ENCODE measurements at regions not wholly inside any gene's neighbourhood (a gene's known extent, or its start where the extent isn't known, plus 50 kb on each side); places are given as distances from the start of the nearest gene placed in this dataset.
"Not testable (repeated sequence)": the region's sequence is repeated elsewhere in the genome, so short reads cannot be mapped to it uniquely, and the experiment has no call there.

DNA sequence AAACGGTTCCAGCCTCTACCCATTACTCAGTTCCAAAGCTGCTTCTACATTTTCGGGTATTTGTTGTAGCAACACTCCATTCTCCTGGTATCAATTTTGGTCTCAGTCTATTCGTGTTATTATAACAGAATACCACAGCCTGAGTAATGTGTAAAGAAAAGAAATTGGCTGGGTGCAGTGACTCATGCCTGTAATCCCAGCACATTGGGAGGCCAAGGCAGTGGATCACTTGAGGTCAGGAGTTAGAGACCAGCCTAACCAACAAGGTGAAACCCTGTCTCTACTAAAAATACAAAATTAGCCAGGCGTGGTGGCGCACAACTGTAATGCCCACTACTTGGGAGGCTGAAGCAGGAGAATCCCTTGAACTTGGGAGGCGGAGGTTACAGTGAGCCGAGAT is 213.9 kb downstream of the SPATA31A6 start:
- H3K36me3 Mint-ChIP-seq, ATAC-seq, POLR2A ChIA-PET, H3K27me3 Mint-ChIP-seq, H3K4me1 Mint-ChIP-seq, DNase-seq, H3K9me3 Mint-ChIP-seq, H3K4me3 Mint-ChIP-seq, H3K27ac Mint-ChIP-seq: not testable (repeated sequence)

DNA sequence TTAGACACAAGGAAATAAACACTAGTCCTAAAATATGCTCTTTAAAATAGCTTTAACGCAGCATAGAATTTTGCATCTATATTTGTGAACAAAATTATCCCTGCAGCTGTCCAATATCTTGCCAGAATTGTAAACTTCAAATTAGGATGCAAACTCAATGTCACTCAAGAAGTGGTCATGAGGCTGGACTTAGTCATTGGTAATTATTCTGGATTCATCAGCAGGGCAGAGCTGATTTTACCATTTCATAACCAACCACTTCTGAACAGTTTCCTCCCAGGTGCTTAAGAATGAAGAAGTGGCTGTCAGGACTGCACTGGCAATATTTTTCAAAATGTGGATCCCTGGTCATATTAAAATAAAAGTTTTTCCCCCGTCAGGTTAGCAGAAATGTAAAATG is 219.5 kb downstream of the SPATA31A6 start:
- not testable (repeated sequence) for ATAC-seq

DNA sequence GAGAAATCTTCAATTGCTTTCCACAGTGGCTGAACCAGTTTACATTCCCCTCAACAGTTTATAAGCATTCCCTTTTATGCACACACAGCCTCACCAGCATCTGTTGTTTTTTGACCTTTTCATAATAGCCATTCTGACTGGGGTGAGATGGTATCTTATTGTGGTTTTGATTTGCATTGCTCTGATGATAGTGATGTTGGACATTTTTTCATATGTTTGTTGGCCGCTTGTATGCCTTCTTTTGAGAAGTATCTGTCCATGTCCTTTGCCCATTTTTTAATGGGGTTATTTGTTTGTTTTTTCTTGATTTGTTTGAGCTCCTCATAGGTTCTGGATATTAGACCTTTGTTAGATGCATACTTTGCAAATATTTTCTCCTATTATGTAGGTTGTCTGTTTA is 226.1 kb downstream of the SPATA31A6 start:
- H3K4me1 Mint-ChIP-seq, ATAC-seq, H3K27ac Mint-ChIP-seq, H3K27me3 Mint-ChIP-seq, POLR2A ChIA-PET, H3K9me3 Mint-ChIP-seq, DNase-seq, H3K4me3 Mint-ChIP-seq, H3K36me3 Mint-ChIP-seq: not testable (repeated sequence)

More for the DNA sequence above, 219.5 kb downstream of the SPATA31A6 start:
- H3K4me1 Mint-ChIP-seq, H3K27me3 Mint-ChIP-seq, H3K4me3 Mint-ChIP-seq, POLR2A ChIA-PET, H3K27ac Mint-ChIP-seq, H3K9me3 Mint-ChIP-seq, DNase-seq, H3K36me3 Mint-ChIP-seq: not testable (repeated sequence)

DNA sequence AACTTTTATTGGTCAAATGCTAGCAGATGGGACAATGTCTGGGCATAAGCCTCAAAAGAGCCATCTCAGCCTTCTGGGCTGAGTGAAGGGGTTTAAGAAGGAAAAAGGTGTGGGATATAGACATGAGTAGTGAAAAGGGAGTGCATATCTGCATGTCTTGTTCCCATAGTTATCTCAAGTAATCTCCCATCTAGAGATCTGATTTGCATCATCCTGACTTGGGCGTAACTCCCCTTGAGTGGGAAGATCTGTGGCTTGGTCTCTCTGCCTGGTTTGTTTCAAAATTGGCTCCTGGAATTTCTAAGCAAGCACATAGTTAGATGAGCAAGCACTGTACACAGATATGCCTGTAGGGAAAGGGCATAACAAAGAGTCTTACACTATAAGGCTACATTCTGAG is 228.9 kb downstream of the SPATA31A6 start:
- H3K36me3 Mint-ChIP-seq, H3K27me3 Mint-ChIP-seq, POLR2A ChIA-PET, H3K4me3 Mint-ChIP-seq, H3K27ac Mint-ChIP-seq, H3K9me3 Mint-ChIP-seq, ATAC-seq, H3K4me1 Mint-ChIP-seq, DNase-seq: not testable (repeated sequence)

DNA sequence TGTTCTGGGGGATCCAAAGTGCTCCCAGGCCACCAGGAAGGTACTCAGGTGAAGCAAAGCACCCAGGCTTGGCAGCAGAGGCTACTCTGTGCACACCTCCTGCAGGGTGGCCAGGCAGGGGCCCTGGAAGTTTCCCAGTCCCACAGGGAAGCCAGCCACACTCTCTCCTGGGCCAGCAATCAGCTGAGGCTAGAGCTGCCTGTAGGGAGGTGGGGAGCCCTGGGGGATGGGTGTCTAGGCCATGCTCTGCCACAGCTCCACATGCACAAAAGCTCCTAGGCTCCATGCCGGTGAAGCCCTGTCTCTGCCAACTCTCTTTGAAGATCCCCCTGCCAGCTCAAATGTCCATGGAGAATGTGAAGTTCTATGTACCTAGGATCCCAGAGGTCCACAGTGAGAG is 231.4 kb downstream of the SPATA31A6 start:
- H3K9me3 Mint-ChIP-seq, ATAC-seq, H3K4me3 Mint-ChIP-seq, H3K4me1 Mint-ChIP-seq, DNase-seq, H3K27ac Mint-ChIP-seq, H3K36me3 Mint-ChIP-seq, H3K27me3 Mint-ChIP-seq, POLR2A ChIA-PET: not testable (repeated sequence)

DNA sequence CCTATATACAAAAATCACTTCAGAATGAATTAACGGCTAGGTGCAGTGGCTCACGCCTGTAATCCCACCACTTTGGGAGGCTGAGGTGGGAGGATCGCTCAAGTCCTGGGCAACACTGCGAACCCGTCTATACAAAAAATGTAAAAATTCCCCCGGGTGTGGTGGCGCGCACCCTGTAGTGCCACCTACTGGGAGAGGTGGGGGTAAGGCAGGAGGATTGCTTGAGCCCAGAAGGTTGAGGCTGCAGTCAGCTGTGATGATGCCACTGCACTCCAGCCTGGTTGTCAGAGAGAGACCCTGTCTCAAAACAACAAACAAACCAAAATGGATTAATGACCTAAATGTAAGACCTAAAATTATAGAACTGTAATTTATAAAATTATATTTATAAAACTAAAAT is 236.2 kb downstream of the SPATA31A6 start:
- H3K27me3 Mint-ChIP-seq, H3K4me3 Mint-ChIP-seq, H3K27ac Mint-ChIP-seq, DNase-seq, H3K9me3 Mint-ChIP-seq, H3K36me3 Mint-ChIP-seq, ATAC-seq, H3K4me1 Mint-ChIP-seq, POLR2A ChIA-PET: not testable (repeated sequence)

DNA sequence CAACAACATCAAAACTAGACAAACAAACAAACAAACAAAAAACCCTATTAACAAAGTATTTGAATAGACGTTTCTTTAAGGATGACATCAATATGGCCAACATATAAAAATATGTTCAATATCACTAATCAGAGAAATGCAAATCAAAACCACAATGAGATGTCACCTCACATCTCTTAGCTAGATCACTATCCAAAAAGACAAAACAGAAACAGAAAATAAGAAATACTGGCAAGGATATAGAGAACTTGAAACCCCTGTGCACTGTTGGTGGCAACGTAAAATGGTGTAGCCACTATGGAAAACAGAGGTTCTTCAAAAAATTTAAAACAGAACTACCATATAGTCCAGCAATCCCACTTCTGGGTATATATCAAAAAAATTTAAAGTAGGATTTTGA is 236.9 kb downstream of the SPATA31A6 start:
- ATAC-seq, DNase-seq, POLR2A ChIA-PET, H3K27ac Mint-ChIP-seq, H3K36me3 Mint-ChIP-seq, H3K27me3 Mint-ChIP-seq, H3K4me1 Mint-ChIP-seq, H3K9me3 Mint-ChIP-seq, H3K4me3 Mint-ChIP-seq: not testable (repeated sequence)

DNA sequence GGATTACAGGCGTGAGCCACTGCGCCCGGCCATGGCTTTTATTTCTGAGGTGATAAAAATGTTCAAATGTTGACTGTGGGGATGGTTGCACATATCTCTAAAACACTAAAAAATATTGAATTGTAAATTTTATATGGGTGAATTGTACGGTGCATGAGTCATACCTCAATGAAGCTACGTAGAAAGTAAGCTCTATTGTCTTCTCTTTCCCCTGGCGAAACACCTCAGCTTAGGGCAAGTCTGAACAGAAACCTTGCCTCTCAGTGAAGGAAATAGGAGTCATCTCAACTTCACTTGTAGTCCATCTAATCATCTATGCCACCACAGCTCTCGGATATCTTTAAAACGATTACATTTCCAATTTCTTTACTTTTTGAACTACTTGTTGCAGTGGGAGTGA is 238.2 kb downstream of the SPATA31A6 start:
- POLR2A ChIA-PET, H3K36me3 Mint-ChIP-seq, H3K27ac Mint-ChIP-seq, H3K9me3 Mint-ChIP-seq, H3K4me1 Mint-ChIP-seq, ATAC-seq, H3K27me3 Mint-ChIP-seq, H3K4me3 Mint-ChIP-seq, DNase-seq: not testable (repeated sequence)

DNA sequence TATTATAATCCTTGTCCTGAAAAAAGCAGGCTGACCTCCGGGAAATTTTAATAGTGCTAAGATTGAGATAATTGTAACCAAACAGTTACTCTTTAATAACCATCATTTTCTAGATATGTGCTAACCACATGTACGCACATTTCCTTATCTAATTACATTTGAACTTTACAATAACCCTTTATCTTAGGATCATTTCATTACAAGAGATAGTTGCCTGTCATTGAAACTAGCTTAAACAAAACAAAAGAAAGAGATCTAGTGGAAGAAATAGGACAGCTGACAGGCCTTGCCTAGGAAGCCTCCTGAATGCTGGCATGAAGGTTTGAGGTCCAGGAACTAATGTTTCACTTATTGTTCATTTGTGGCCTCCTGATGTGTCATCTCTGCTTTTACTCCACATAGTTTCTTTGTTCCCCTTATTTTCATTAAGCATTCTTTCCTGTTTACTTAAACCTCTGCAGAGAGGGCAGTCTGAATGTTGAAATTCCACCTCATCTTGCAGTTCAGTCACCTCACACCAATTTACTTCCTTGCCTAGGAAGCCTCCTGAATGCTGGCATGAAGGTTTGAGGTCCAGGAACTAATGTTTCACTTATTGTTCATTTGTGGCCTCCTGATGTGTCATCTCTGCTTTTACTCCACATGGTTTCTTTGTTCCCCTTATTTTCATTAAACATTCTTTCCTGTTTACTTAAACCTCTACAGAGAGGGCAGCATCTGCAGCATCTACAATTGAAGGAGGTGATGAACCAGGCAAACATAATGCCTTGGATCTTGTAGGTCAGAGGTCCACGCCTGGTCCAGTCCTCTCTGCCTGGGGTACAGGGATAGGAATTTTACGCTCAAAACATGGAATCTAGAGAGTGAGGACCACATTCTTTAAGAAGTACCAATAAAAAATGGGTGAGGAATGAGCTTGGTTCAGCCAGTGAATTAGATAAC is 247.5 kb downstream of the SPATA31A6 start:
- H3K27me3 Mint-ChIP-seq, POLR2A ChIA-PET, H3K9me3 Mint-ChIP-seq, DNase-seq, H3K27ac Mint-ChIP-seq, H3K36me3 Mint-ChIP-seq, H3K4me3 Mint-ChIP-seq, ATAC-seq: not testable (repeated sequence)
- H3K4me1 Mint-ChIP-seq = peaks cover 0 to 22% (median 4%) of the 10 kb centered on the region in 4 donors

DNA sequence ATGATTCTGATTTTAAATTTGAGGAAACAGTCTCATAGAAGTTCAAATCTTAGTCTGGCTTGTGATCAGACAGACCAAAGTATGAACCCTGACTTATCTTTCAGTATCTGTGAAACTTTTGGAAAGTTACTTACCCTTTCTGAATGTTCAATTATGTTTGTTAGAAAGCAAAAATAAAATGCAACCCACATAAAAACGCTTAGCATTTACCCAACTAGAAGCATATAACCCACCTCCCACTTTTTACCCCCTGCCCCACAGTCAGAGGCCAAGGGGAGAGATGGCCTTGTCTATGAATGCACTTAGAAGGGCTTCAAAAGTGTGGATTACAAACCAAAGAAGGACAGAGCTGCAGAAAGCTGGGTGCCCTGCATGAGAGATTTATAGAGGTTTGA is 248.2 kb downstream of the SPATA31A6 start:
- H3K9me3 Mint-ChIP-seq, H3K27me3 Mint-ChIP-seq, H3K4me3 Mint-ChIP-seq, POLR2A ChIA-PET, H3K36me3 Mint-ChIP-seq, DNase-seq, ATAC-seq: not testable (repeated sequence)
- H3K27ac Mint-ChIP-seq = peak overlapping the region in 1 of 10 donors; percentile 36
- H3K4me1 Mint-ChIP-seq = peaks cover 0 to 23% (median 4%) of the 10 kb centered on the region in 4 donors

DNA sequence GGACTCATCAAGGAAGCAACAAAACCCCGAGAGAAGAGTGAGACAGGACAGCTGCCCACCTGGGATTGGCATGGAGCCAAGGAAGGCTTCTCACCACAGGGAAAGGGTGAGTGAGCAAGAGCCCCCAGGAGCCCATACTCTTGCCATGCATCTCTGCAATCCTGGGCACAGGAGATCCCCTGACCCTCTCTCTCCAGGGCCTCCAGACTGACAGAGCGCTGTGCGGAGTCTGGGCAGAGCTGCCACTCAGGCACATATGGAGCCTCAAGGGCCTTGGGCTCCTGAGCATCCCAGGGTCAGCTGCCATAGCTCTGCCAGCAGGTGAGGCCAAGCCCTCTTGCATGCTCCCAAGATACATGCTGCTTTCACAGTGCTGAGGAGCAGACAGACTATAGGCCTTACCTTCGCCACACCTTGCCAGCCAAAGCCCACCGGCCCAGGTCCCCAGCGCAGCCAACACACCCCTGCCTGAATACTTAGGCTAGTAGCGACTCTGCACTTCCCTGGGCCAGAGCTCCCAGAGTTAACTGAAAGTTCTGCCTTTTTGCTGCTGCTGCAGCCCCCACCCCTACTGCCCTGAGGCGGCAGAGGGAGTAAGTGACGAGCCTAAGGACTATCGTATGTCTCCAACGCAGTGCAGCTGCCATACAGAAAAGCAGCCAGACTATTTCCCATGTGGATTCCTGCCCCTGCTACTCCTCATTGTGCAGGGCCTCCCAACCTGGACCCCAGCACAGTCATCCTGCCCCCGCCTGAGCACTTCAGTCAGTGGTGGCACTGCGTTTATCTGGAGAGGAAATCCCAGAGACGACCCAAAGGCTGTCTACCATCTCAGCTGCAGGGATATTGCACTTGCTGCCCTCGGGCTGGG is 251.6 kb downstream of the SPATA31A6 start:
- POLR2A ChIA-PET, H3K4me3 Mint-ChIP-seq, H3K27me3 Mint-ChIP-seq, H3K9me3 Mint-ChIP-seq, H3K36me3 Mint-ChIP-seq, ATAC-seq, DNase-seq: not testable (repeated sequence)
- Mint-ChIP-seq H3K4me1 (peaks cover 0 to 23% (median 4%) of the 10 kb centered on the region in 4 donors), H3K27ac (peak overlapping the region in 5 of 10 donors; percentile 29 to 81 (median 36))

DNA sequence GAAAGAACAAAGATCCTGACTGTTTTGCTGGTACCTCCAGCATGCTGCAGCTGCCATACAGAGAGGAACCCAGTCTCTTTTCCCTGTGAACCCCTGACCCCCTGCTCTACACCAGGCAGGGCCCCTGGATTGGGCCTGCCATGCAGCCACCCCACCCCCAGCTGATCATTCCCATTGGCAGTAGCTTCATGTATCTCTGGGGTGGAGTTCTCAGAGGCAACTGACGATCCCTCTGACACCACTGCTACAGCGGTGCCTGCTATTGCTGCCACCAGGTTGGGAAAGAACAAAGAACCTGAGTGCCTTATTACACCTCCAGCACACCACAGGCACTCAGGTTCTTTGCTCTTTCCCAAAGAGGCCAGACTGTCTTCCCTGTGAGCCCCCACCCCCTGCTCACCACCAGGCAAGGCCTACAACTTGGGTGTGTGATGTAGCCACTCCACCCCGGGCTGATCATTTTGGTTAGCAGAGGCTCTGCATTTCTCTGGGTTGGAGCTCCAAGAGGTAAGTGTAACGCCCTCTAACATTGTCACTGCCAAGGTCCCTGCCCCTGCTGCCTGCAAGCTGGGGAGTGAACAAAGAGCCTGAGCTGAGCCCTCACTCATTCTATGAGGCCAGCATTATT is 252.4 kb downstream of the SPATA31A6 start:
- H3K9me3 Mint-ChIP-seq, H3K4me3 Mint-ChIP-seq, H3K36me3 Mint-ChIP-seq, DNase-seq, POLR2A ChIA-PET, ATAC-seq, H3K27me3 Mint-ChIP-seq: not testable (repeated sequence)
- peak overlapping the region in 7 of 10 donors; percentile 29 to 81 (median 55) for H3K27ac Mint-ChIP-seq
- peaks cover 0 to 20% (median 4%) of the 10 kb centered on the region in 4 donors for H3K4me1 Mint-ChIP-seq

All from naive thymus-derived CD8-positive, alpha-beta T cell (primary cell).